CMK (cell line): ENCODE measurements at regions not wholly inside any gene's neighbourhood (a gene's known extent, or its start where the extent isn't known, plus 50 kb on each side); places are given as distances from the start of the nearest gene placed in this dataset.
"Not testable (repeated sequence)": the region's sequence is repeated elsewhere in the genome, so short reads cannot be mapped to it uniquely, and the experiment has no call there.

Experiments
- DNase-seq: peaks from one replicate; pipeline ENCODE4 v3.0.0-alpha.2; 2010; ENCODE audit warnings: low read depth

DNA sequence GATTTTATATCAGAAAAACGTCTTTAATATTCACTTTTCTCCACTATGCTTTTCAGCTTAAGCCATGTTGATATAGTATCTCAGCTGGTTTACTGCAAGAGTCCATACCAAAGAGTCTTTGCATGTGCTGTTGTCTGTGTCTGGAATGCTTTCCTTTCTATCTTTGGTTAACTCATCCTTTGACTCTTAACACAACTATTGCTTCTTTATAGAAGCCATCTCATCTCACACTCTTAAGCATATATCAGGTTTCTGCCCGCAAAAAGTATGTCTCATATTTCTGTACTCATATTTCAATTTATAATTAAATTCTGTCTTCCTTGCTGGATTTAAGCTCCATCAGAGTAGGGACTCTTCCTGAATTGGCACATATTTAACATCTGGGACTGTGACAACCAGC lies 220.9 kb upstream of the KCNK2 start:
- DNase-seq, result no peak

DNA sequence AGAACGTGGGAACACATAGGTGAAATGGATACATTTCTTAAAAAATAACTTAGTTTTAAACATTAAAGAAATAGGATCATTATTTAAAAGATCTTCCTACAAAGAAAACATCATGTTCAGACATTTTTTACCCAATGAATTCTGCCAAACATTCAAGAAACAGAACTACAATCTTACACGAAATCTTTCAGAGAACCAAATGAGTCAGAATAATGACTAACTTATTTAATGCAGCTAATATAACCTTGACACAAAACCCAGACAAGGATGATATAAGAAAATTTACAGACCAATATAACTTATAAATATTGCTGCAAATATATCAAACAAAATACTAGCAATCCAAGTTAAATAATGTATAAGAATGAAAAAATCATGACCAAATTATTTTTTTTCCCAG lies 220.1 kb upstream of the KCNK2 start:
- DNase-seq, result no peak

DNA sequence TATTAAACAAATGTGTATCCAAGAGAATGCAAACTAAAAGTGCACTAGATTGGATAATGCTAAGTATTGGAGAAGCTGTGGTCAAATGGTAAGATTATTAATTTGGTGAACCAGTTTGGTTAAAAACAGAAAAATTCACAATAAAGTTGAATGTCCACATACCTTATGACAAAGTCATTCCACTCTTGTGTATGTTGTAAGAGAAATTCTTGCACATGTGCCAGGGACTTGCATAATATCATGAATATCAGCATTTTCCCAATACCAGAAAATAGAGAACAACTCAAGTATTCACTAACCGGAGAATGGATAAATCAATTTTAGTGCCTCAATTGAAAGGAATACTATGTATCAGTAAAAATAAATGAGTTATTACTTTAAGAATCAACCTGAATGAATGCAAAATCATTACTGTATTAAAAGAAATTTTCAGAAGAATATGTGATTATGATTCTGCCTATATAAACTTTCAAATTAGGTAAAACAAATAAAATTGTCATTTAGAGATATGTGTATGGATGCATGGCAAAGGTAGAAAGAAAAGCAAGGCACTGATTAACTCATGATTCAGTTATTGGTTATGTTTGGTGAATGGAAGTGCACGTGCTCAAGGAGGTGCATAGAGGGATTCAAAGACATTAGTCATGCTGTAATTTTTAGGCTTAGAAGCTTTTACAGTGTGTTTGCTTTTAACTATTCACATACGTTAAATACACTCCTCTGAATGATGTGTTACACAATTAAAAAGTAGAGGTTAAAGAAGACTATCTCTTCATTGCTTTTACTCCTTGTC lies 217.4 kb upstream of the KCNK2 start:
- no peak for DNase-seq

DNA sequence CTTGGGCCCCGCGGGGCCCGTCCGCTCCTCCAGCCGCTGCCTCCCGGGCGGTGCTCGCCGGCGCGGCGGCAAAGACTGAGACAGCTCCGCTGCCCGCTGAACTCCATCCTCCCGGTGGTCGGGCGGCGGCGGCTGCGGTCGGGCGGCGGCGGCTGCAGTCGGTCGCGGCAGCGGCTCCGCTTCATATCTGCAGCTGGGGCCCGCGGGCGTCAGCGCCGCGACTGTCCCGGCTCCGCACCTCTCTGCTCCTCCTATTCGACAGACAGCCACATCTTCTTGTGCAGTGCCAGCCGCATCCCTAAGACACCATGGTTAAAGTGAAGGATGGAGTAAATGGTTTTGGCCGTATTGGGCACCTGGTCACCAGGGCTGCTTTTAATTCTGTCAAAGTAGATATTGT lies 212.1 kb upstream of the KCNK2 start:
- not testable (repeated sequence) for DNase-seq

DNA sequence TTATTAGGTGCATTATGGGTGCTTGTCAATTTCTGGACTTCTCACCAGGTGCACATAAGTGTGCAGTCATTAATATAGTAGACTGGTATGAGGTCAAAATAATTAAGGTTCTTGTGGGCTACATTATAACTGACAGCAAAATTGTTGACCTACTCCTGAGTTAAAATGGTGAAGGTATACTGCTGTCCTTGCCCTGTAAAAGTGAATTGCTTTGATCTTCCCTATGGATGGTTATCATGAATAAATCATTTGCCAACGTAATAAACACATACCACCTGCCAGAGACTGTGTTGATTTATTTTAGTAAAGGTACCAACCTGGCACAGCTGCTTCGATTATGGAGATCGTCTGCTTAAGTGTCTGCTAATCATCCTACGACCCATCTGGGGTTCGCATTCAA lies 201.6 kb upstream of the KCNK2 start:
- no peak for DNase-seq

DNA sequence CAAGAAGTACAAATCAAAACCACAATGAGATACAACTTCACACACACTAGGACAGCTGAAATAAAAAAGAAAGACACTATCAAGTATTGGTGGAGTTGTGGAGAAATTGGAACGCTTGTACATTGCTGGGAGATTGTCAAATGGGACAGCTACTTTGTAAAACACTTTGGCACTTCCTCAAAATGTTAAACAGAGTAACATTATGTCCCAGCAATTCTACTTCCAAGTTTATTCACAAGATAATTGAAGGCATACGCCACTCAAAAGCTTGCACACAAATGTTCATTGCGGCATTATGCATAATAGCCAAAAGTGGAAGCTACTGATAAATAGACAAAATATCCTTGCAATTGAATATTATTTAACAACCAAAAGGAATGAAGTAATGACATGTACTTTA lies 199.9 kb upstream of the KCNK2 start:
- DNase-seq, result no peak

DNA sequence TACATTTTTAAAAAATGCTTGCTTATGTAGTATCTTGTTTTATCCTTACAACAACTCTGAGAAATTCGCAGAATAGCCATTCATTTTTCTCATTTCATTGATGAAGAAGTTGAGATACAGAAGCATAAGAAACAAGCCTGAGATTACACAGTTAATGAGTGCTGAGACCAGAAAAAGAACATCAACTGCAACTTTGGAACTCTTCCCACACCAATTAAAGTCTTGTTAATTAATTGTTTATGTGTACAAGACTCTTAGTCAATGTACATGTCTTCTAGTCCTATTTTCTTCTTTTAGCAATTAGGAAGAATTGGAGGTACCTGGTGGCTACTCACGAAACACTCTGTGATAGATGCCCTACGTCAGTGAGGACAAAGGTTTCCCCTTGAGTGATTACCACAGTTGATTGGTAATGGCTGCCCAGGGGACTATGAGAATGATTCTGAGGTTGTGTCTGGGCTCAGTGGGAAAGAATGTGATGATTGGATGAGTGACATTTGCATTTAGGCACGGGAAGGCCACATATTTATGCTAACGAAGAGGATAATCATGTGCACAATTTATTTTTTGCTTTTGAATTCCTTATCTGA lies 187.4 kb upstream of the KCNK2 start:
- DNase-seq, result no peak

DNA sequence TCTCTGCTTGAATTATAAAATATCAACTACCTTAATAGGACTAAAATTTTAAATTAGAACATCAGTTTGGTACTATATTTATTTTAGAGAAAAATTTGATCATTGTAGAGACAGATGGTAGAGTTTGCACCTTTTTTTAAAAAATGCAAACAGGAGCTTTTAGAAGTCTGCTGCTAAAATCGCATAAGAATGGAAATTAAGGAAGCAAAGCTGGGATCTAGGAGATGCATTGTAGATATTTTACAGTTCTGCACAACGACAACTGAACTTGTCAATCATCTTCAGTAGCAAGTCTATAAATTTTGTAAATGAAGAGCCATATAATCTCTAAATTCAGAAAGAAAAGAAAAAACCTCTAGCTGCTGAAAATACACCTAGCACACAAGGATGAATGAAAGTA lies 185.6 kb upstream of the KCNK2 start:
- no peak for DNase-seq

DNA sequence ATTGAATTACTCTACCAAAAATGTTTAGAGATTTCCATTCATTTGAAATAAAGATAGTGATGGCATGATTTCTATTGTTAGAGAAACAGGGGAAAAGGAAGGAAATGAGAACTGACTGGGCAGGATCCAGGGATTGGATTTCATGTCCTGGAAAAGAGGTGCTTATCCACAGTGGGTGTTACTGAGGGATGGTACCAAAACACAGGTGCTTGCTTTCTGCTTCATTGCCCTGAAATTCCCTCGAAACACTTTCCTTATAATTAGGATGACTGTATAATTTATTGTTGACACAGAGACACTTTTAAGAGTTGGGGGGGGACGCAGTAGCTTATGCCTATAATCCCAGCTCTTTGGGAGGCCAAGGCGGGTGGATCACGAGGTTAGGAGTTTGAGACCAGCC lies 185.0 kb upstream of the KCNK2 start:
- DNase-seq, result no peak

DNA sequence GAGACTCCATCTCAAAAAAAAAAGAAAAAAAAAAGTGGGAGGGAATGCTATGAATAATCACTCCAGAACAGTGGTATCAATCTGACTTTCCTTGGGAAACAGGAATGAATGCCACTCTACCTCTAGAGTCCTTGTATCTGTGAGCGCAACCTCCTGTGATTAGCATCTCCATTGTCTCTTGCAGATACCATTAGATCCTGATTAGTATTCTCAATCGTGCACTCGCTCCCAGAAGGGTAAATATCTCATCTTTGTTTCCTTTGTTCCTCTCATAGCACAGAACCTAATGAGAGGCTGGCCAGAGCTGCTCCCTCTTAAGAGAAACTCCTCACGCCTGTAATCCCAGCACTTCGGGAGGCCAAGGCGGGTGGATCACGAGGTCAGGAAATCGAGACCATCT lies 184.4 kb upstream of the KCNK2 start:
- no peak for DNase-seq

DNA sequence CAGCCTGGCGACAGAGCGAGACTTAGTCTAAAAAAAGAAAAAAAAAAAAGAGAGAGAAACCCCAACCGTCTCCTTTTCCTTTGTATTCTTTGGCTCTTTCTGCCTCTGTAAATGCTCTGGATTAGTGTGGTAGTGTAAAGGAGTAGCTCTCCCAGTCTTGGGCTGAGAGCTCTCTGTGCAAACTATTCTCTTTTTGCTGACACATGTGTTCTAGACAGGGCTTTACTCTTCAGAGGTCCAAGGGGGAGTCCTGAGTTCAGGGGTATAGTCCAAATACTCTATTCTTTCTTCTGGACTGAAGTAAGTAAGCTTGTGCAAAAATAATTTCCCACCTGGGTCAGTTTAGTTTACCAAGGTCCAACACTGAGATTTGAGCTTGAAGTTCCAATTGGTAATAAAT lies 183.8 kb upstream of the KCNK2 start:
- no peak for DNase-seq

DNA sequence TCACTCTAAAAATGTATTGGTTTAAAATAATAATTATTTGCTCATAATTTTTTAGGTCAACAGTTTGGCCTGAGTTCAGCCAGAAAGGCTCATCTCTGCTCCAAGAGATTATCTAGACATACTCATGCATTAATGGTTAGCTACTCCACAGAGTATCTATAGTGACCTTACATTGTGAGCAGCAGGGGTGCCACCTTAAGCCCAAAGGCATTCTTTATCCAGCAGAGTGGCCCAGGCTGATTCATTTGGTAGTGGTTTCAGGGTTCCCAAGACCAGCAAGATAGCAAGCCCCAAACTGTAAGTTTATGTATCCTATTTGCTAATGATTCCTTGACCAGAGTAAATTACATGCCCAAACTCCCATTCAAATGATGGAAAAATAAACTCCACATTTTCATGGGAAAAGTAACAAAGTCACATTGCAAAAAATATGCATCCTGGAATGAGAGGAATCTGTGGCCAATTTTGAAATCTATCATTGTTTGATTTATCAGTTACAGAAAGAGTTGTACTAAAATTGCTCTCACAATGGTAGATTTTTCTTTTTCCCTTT lies 182.6 kb upstream of the KCNK2 start:
- no peak for DNase-seq

DNA sequence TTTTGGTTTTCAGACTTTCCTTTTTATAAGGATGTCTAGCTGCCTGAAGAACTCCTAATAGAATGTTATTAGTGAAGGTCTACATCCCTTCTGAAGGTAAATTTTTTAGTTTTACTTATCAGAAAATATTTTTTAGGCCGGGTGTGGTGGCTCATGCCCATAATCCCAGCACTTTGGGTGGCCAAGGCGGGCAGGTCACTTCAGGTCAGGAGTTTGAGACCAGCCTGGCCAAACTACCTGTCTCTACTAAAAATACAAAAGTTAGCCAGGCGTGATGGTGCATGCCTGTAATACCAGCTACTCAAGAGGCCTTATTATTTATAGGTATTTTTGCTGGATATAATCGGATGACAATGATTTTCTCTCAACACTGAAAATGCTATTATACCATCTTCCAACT lies 181.9 kb upstream of the KCNK2 start:
- DNase-seq, result no peak

DNA sequence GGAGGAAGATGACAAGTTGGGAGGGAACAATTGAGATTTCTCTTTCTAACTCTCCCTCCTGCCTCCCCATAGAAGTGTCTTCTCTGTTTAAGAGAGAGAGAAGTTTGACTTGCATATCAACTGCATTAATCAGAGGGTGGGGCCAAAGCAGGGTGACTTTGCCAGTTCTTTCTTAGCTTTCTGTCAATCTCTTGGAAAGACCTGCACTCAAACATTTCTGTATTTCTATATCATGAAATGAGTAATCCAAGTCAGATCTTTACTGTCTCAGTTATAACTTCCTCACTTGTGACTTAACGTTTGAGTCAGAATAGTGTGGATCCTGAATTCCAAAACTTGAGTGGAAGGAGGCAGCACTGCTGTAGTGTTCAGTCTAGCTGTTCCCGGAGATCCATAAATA lies 180.8 kb upstream of the KCNK2 start:
- no peak for DNase-seq

DNA sequence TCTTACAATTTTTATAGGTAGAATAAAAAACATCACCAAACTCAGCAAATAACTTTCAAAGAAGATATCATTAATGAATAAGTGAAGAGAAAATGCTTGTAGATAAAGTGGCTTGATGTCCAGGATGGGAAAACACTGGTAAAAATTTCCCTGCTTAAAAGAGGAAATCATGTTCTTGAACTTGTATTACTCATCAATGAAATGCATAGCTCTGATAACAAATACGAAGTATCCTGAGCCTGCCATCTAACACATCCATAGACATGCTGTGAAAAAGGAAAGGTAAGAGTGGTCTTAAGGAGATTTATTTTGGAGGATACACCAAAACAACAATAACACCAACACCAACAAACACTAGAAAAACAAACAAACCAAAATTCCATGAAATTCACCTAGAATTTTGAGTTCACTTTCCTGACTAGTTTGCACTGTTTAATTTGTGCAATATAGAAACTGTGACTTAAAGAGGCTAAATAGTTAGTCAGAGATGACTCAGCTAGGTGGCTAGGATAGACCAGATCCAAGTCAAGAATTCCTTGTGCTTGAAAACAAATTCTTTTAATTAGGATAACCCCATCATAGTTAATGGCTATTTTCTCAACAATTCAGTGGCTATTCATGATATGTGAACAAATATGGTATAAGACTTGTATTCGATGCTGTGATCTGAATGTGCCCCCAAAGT lies 179.8 kb upstream of the KCNK2 start:
- no peak for DNase-seq

DNA sequence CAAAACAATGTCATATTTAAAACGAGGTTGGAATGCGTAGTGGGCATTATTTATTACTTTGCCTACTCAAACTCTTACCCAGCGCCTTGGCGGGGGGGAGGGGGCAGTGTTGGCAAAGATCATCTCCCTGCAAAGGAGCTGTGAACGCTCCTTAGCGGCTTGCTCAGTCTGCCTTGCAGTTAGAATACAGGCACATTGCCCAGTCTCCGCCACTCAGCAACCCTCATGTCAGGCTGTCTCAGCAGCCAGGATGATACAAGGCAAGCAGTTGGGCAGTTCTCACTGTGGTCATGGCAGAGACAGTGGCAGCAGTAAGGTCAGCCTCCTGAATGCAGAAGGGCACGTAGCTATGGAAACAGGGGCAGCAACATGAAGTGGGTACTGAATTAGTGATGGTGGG lies 170.4 kb upstream of the KCNK2 start:
- DNase-seq, result no peak

DNA sequence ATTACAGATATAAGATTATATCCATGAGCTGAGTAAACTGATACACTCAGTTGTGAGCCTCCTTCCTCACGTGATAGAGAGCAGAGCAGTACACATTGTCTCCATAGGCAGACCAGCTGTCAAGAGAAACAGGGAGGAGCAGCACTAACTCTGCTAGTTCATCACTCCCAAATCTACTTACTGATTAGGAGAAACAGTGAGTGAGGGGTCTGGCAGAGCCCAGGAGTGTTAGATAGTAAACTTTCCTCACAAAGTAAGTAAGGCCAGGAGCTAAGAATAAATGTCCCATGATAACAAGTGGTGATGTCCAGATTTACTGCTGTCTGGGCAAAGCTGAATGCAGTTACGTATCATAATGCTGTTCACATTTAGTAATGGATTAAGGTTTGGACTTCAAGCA lies 168.6 kb upstream of the KCNK2 start:
- DNase-seq, result no peak

DNA sequence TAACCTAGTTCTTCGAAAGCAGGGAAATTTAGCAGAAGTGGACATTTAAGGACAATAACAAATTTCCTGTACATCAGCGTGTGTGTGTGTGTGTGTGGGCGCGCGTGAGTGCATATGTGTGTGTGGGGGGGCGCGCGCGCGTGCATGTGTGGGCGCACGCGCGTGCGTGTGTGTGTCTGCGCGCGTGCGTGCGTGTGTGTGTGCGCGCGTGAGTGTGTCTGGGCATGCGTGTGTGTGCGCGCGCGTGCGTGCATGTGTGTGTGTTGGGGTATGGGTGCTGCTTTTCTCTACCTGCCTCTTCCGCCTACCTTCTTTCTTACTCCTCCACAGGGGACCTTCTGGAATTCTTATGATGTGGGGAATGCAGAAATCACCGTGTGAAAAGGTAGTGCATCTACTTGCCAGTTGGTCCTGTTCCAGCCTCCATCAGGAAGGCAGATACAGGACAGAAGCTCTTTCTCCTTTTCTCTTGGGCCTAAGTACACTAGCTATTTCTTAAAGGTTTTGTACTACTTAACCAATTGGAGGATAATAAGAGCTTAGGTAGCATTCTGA lies 165.4 kb upstream of the KCNK2 start:
- DNase-seq, result no peak

DNA sequence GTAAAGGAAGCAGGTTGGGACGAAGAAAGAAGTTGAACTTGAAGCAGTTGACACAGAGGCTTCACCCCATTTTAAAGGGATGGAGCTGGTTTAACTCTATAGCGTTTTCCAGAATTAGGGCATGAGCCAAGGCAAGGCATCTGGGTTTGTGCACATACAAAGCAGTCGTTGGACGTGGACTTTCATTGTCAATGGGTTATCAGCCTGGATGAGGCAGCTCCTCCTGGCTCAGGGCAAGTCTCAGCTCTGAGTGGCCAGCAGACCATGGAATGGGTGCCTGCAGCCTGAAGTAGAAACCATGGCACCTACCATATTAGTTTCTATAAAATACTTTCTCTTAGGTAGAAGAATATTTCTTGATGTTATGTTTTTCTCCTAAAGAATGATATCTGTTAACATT lies 163.8 kb upstream of the KCNK2 start:
- no peak for DNase-seq

DNA sequence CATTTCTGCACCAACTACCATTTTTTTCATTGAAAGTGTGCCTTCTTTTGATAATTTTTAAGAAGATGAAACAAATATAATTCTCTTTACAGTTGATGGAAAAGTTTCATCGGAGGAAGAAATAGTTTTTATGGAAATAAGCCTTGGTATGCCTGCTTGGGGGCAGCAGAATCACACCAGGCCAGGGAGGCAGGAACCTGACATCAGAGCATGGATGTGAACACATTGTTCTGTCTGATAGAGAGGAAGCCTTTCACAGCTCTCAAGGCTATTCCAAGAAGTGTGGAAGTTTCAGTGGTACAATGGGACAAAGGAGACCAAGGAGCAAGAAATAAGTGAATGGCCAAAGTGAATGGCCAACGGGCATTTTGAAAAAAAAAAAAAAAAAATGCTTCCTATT lies 162.2 kb upstream of the KCNK2 start:
- DNase-seq, result no peak

DNA sequence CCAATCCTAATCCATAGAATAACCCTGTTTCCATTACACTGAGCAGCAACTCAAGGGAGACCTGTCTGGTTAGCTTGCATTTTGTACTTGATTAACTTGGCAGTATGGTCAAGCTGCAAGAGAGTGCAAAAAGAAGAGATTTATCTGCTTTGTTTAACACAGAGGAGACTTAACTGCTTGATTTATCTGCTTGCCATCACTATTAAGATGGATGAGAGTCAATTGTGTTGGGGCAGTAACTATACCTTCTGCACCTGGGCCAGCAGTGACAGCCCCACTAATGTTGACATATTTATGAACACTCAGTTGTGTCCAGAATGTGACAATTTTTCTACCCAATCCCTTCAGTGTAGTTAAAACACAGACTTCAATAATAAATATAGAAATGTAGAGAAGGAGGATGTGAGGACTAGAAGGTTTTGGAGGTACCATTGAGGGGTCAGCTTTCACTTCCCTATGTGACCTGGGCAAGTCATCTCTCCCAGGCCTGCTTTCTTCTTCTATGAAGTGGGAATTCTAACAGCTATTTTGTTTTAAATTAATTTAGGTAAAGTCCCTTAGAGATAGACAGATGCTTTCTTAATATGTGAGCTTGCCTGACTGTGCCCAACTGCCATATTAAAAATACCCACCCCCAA lies 159.1 kb upstream of the KCNK2 start:
- no peak for DNase-seq

DNA sequence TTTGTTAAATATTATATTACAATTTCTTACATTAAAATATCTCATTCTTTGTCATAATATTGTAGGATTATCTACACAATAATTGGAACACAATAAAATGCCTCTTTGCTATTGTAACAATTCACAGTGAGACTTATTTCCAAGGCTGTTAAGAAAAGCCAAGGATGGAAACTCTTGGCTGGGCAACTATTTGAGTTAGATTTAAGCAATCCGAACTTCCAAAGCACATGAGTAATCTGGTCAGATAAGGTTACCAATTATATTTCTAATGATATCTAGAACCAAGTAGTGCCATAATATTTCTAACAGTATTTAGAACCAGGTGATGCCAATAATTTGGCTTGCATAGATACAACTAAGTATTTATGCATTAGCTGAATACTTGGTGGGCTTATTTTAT lies 154.7 kb upstream of the KCNK2 start:
- DNase-seq, result no peak

DNA sequence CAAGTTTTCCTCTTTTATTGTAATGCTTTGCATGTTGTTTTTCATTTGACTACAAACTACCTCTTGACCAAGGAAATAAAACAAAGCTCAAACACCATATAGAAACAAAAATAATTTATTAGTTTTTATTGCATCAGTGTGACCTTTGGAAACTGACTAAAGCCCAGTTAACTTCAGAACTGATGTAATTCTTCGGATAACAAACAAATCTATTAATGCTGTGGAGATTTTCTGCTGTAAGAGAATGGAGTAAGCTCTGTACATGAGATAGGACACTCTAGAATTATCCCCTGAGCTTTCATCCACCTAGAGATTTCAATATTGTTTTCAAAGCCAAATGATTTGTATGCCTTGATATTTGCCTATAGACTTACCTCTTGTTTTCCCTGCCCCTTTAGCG lies 154.0 kb upstream of the KCNK2 start:
- DNase-seq, result no peak
